WTC11 (cell line): ENCODE measurements at regions not wholly inside any gene's neighbourhood (a gene's known extent, or its start where the extent isn't known, plus 50 kb on each side); places are given as distances from the start of the nearest gene placed in this dataset.

Experiments
- ATAC-seq: fragments of 200-7000 bp; cut with Tn5 transposase; 2 replicates; pipeline ENCODE4 v1.10.0; 2021; ENCODE audit warnings: mild to moderate bottlenecking, moderate library complexity
- CTCF ChIA-PET: fragments of 300-600 bp; sonication (Branson Sonifier 250); formaldehyde crosslinking; loops from one replicate; lab custom pipeline; 2021; ENCODE audit warnings: antibody characterized with exemption; lab: Charles Lee
- POLR2A ChIA-PET: fragments of 350-600 bp; sonication (Branson Sonifier 250); formaldehyde crosslinking; loops from one replicate; lab custom pipeline; 2021; ENCODE audit warnings: antibody characterized with exemption; lab: Charles Lee
- DNase-seq: peaks from one replicate; pipeline ENCODE4 v3.0.0; 2021; ENCODE audit warnings: low spot score
- H3K27ac Mint-ChIP-seq: 2 replicates; pipeline ENCODE4 v1.8.0; 2021; ENCODE audit warnings: mixed read lengths
- H3K27me3 Mint-ChIP-seq: 2 replicates; pipeline ENCODE4 v1.8.0; 2021; ENCODE audit warnings: low read depth, mild to moderate bottlenecking, moderate library complexity, mixed read lengths
- H3K36me3 Mint-ChIP-seq: 2 replicates; pipeline ENCODE4 v1.8.0; 2021; ENCODE audit warnings: mixed read lengths
- H3K4me1 Mint-ChIP-seq: 2 replicates; pipeline ENCODE4 v1.8.0; 2022; ENCODE audit warnings: mixed read lengths
- H3K4me3 Mint-ChIP-seq: 2 replicates; pipeline ENCODE4 v1.8.0; 2021; ENCODE audit warnings: mild to moderate bottlenecking, moderate library complexity, mixed read lengths
- H3K9me3 Mint-ChIP-seq: 2 replicates; pipeline ENCODE4 v1.8.0; 2021; ENCODE audit warnings: mixed read lengths
- CBFB ChIP-seq: sonication (generic); formaldehyde crosslinking; IDR thresholded peaks from 2 replicates; pipeline ENCODE4 v1.8.1; 2022; ENCODE audit warnings: mild to moderate bottlenecking, low read depth, missing genetic modification reagents
- ELF4 ChIP-seq: sonication (generic); formaldehyde crosslinking; IDR thresholded peaks from 2 replicates; pipeline ENCODE4 v1.8.1; 2022; ENCODE audit warnings: low read depth, mild to moderate bottlenecking, moderate library complexity, missing genetic modification reagents
- EMX1 ChIP-seq: fragments of 250-450 bp; sonication (Bioruptor Pico); IDR thresholded peaks from 2 replicates; pipeline ENCODE4 v1.8.0; 2021; ENCODE audit warnings: mild to moderate bottlenecking
- ETV6 ChIP-seq: sonication (generic); formaldehyde crosslinking; IDR thresholded peaks from 2 replicates; pipeline ENCODE4 v1.8.1; 2022; ENCODE audit warnings: mild to moderate bottlenecking, missing genetic modification reagents
- FOXP1 ChIP-seq: sonication (generic); formaldehyde crosslinking; IDR thresholded peaks from 2 replicates; pipeline ENCODE4 v1.8.0; 2022; ENCODE audit warnings: missing genetic modification reagents, mild to moderate bottlenecking, moderate library complexity, borderline replicate concordance
- HMGA2 ChIP-seq: fragments of 250-450 bp; sonication (Bioruptor Pico); IDR thresholded peaks from 2 replicates; pipeline ENCODE4 v1.4.0; 2021; ENCODE audit warnings: mild to moderate bottlenecking, moderate library complexity
- KAT7 ChIP-seq: sonication (generic); formaldehyde crosslinking; IDR thresholded peaks from 2 replicates; pipeline ENCODE4 v1.8.1; 2023; ENCODE audit warnings: missing genetic modification reagents, mild to moderate bottlenecking, borderline replicate concordance
- MXD4 ChIP-seq: fragments of 250-450 bp; sonication (Bioruptor Pico); IDR thresholded peaks from 2 replicates; pipeline ENCODE4 v1.8.0; 2021; ENCODE audit warnings: mild to moderate bottlenecking, moderate library complexity, borderline replicate concordance
- NR1H2 ChIP-seq: sonication (generic); formaldehyde crosslinking; IDR thresholded peaks from 2 replicates; pipeline ENCODE4 v1.9.0; 2021; ENCODE audit warnings: mild to moderate bottlenecking, moderate library complexity, missing genetic modification reagents
- NR3C1 ChIP-seq: sonication (generic); formaldehyde crosslinking; conservative IDR thresholded peaks from 2 replicates; pipeline ENCODE4 v1.8.1; 2023; ENCODE audit warnings: low read depth, mild to moderate bottlenecking, missing genetic modification reagents
- TP53 ChIP-seq: sonication (generic); formaldehyde crosslinking; IDR thresholded peaks from 2 replicates; pipeline ENCODE4 v1.8.1; 2023; ENCODE audit warnings: mild to moderate bottlenecking, missing genetic modification reagents
- ZNF138 ChIP-seq: sonication (generic); formaldehyde crosslinking; conservative IDR thresholded peaks from 2 replicates; pipeline ENCODE4 v1.8.1; 2022; ENCODE audit warnings: mild to moderate bottlenecking, moderate library complexity, missing genetic modification reagents
- ZNF232 ChIP-seq: sonication (generic); formaldehyde crosslinking; IDR thresholded peaks from 2 replicates; pipeline ENCODE4 v1.8.0; 2022; ENCODE audit warnings: mild to moderate bottlenecking, missing genetic modification reagents
- ZNF263 ChIP-seq: sonication (generic); formaldehyde crosslinking; IDR thresholded peaks from 2 replicates; pipeline ENCODE4 v1.8.1; 2022; ENCODE audit warnings: low read depth, mild to moderate bottlenecking, moderate library complexity, missing genetic modification reagents
- ZNF317 ChIP-seq: sonication (generic); formaldehyde crosslinking; IDR thresholded peaks from 2 replicates; pipeline ENCODE4 v1.8.1; 2023; ENCODE audit warnings: low read depth, mild to moderate bottlenecking, moderate library complexity, missing genetic modification reagents, borderline replicate concordance
- ZNF423 ChIP-seq: fragments of 250-450 bp; sonication (Bioruptor Pico); IDR thresholded peaks from 2 replicates; pipeline ENCODE4 v2.1.2; 2022; ENCODE audit warnings: mild to moderate bottlenecking, moderate library complexity
- ZNF671 ChIP-seq: fragments of 250-450 bp; sonication (Bioruptor Pico); IDR thresholded peaks from 2 replicates; pipeline ENCODE4 v1.8.0; 2021; ENCODE audit warnings: mild to moderate bottlenecking
- TF ChIP-seq, protein P1 (sequence below): sonication (generic); formaldehyde crosslinking; IDR thresholded peaks from 2 replicates; pipeline ENCODE4 v1.8.1; 2022; ENCODE audit warnings: low read depth, mild to moderate bottlenecking, moderate library complexity, missing genetic modification reagents, borderline replicate concordance
- TF ChIP-seq, protein P2 (sequence below): sonication (generic); formaldehyde crosslinking; conservative IDR thresholded peaks from 2 replicates; pipeline ENCODE4 v1.8.1; 2022; ENCODE audit warnings: mild to moderate bottlenecking, missing genetic modification reagents
- TF ChIP-seq, protein P3 (sequence below): sonication (generic); formaldehyde crosslinking; IDR thresholded peaks from 2 replicates; pipeline ENCODE4 v1.8.0; 2022; ENCODE audit warnings: mild to moderate bottlenecking, missing genetic modification reagents
- TF ChIP-seq, protein P4 (sequence below): fragments of 250-450 bp; sonication (Bioruptor Pico); IDR thresholded peaks from 2 replicates; pipeline ENCODE4 v1.8.0; 2021; ENCODE audit warnings: mild to moderate bottlenecking

DNA sequence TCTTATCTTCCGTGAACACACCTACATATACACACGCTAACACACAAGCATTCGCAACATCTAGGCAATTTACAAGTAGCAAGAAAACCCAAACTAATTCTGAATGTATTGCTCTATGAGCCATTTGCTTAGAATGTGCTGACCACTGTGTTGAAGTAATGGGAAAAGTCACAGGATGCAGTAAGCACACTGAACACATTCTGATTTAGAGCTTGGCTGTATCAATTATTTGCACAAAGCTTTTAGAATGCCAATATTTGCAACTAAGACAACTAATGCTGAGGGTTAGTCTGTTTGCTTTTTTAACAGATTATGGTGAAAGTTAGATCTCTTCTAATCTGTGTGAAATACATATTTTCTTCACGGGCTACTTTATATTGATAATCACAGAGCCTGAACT is 179.8 kb upstream of the ELAC2 start (continued):
- TF ChIP-seq ELF4 (CRISPR knock-in tag), result no peak
- TF ChIP-seq, protein P1, sequence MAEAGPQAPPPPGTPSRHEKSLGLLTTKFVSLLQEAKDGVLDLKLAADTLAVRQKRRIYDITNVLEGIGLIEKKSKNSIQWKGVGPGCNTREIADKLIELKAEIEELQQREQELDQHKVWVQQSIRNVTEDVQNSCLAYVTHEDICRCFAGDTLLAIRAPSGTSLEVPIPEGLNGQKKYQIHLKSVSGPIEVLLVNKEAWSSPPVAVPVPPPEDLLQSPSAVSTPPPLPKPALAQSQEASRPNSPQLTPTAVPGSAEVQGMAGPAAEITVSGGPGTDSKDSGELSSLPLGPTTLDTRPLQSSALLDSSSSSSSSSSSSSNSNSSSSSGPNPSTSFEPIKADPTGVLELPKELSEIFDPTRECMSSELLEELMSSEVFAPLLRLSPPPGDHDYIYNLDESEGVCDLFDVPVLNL (CRISPR knock-in tag), result no peak
- no peak for TF ChIP-seq CBFB (CRISPR knock-in tag)

DNA sequence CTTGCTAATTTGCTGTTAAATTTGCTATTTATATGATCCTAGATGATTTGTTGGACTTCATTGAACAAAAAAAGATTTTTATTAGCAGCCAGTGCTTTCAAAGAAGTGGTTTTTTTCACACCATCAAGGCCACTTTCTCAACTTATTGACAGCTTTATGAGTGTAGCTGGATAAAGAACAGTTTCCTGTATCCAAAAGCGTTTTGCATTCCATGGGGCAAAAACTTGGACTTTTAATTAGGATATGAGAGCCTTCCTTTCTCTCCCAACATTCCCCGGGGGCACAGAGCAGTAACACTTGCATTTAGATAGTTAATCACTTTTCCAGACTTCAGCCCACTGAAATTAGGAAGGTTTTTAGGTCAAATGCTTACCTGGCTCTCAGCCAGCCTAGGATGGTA is 177.1 kb upstream of the ELAC2 start:
- ATAC-seq (no peak), DNase-seq (no peak)
- TF ChIP-seq, protein P2, sequence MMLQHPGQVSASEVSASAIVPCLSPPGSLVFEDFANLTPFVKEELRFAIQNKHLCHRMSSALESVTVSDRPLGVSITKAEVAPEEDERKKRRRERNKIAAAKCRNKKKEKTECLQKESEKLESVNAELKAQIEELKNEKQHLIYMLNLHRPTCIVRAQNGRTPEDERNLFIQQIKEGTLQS (CRISPR knock-in tag), result no peak
- Mint-ChIP-seq H3K9me3 (peaks cover 37% of the 10 kb centered on the region), H3K27ac (no peak overlapping the region), H3K4me1 (no peaks in the 10 kb centered on the region), H3K27me3 (no peaks in the 10 kb centered on the region; the same call in 1 of the 2 replicates), H3K36me3 (peaks cover 10% of the 10 kb centered on the region), H3K4me3 (no peak overlapping the region)
- ChIA-PET CTCF (no interaction called here), POLR2A (no interaction called here)

DNA sequence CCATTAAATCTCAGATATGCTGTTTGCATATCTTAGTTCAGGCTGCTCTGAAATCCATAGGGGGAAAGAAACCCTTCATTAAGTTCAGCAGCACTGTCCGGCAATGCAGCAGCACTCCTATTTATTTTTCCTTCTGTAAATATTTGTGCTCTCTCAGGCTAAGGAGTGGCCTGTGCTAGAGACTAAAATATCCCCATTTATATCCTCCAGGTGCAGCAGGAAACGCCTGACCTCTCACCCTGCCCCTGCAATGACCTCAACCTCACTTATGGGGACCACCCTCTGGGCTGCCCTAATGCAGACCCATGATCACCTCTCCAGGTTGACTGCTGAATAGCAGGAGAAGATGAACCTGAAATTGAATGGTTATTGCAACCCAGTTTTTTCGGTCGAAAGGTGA is 165.0 kb upstream of the ELAC2 start:
- ATAC-seq (peak; percentile 80), DNase-seq (peak; percentile 23)
- peaks cover 7% of the 10 kb centered on the region for H3K4me1 Mint-ChIP-seq
- no peak overlapping the region for H3K4me3 Mint-ChIP-seq
- ChIA-PET POLR2A (no interaction called here), CTCF (no interaction called here)
- TF ChIP-seq ZNF138 (CRISPR knock-in tag) (no peak), HMGA2 (CRISPR knock-in tag) (no peak), EMX1 (no peak), TP53 (CRISPR knock-in tag) (no peak), MXD4 (CRISPR knock-in tag) (no peak)
- TF ChIP-seq, protein P3, sequence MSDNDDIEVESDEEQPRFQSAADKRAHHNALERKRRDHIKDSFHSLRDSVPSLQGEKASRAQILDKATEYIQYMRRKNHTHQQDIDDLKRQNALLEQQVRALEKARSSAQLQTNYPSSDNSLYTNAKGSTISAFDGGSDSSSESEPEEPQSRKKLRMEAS, result no peak
- no peaks in the 10 kb centered on the region for H3K27me3 Mint-ChIP-seq
- H3K27ac Mint-ChIP-seq, result no peak overlapping the region
- no peaks in the 10 kb centered on the region for H3K36me3 Mint-ChIP-seq
- H3K9me3 Mint-ChIP-seq, result peaks cover 8% of the 10 kb centered on the region

DNA sequence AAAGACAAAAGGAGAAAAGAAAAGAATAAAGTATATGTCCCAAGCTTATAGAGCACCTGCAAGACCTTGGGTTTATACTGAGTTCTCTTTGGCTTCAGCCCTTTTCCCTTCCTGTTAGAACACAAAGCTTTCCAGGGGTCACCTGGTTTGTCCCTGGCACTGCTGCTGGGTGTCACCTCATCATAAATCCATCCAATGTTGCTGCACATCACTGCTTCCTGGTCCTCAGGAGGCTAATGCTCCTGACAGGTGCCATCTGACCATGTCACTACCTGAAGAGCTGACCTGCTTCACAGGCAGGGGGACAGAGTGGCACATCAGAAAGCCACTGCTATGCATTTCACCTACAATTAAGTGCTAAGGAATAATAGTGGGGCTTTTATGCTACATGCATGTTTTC is 164.6 kb upstream of the ELAC2 start:
- CTCF ChIA-PET, result no interaction called here
- ATAC-seq, result no peak
- Mint-ChIP-seq H3K27ac (no peak overlapping the region), H3K4me3 (no peak overlapping the region), H3K27me3 (no peaks in the 10 kb centered on the region), H3K36me3 (no peaks in the 10 kb centered on the region), H3K9me3 (peaks cover 8% of the 10 kb centered on the region), H3K4me1 (peaks cover 7% of the 10 kb centered on the region)
- POLR2A ChIA-PET, result no interaction called here
- no peak for DNase-seq
- TF ChIP-seq NR1H2 (no peak), ZNF263 (CRISPR knock-in tag) (no peak), ZNF671 (no peak), ZNF317 (no peak), ZNF232 (CRISPR knock-in tag) (no peak), FOXP1 (no peak), KAT7 (no peak), NR3C1 (CRISPR knock-in tag) (no peak), ZNF423 (CRISPR knock-in tag) (no peak)

DNA sequence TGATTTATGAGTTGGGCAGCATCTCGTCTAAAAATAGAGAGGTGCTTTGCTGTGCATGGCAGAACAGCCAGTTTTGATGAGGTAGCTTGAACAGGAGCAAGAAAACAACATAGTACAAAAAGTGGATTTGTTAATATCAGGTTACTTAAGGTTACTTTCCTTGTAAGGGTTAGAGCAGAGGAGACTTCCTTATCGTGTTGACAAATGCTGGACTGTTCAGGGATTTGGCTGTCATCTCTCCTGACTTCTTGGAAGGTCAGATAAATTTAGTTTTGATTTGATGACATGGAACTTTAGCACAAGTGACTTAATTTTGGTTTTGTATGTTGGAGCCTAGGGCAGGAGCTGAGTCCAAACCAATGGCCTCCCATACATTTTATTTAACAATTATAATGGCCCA is 163.9 kb upstream of the ELAC2 start:
- Mint-ChIP-seq H3K36me3 (peaks cover 1% of the 10 kb centered on the region; the same call in 1 of the 2 replicates), H3K9me3 (peaks cover 10% of the 10 kb centered on the region), H3K4me1 (peaks cover 9% of the 10 kb centered on the region), H3K27me3 (no peaks in the 10 kb centered on the region), H3K27ac (no peak overlapping the region), H3K4me3 (no peak overlapping the region)
- CTCF ChIA-PET, result no interaction called here
- no peak for TF ChIP-seq EMX1
- TF ChIP-seq, protein P1 (CRISPR knock-in tag), result no peak
- no peak for TF ChIP-seq TP53 (CRISPR knock-in tag)
- TF ChIP-seq, protein P4, sequence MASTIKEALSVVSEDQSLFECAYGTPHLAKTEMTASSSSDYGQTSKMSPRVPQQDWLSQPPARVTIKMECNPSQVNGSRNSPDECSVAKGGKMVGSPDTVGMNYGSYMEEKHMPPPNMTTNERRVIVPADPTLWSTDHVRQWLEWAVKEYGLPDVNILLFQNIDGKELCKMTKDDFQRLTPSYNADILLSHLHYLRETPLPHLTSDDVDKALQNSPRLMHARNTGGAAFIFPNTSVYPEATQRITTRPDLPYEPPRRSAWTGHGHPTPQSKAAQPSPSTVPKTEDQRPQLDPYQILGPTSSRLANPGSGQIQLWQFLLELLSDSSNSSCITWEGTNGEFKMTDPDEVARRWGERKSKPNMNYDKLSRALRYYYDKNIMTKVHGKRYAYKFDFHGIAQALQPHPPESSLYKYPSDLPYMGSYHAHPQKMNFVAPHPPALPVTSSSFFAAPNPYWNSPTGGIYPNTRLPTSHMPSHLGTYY, result no peak
- no peak for TF ChIP-seq ETV6 (CRISPR knock-in tag)
- ATAC-seq (no peak), DNase-seq (no peak)
- POLR2A ChIA-PET, result no interaction called here
